Parathyroid adenoma (tissue), 2 donors: ENCODE measurements at regions not wholly inside any gene's neighbourhood (a gene's known extent, or its start where the extent isn't known, plus 50 kb on each side); places are given as distances from the start of the nearest gene placed in this dataset.

ENCODE experiments used
- H2AFZ ChIP-seq: fragments of 300-600 bp; sonication (generic); one replicate; pipeline ENCODE4 v1.7.0; 2017; ENCODE audit warnings: antibody characterized with exemption, mild to moderate bottlenecking
- H3K27ac ChIP-seq: fragments of 300-600 bp; sonication (generic); one replicate; pipeline ENCODE4 v1.7.0; 2017
- H3K27me3 ChIP-seq: fragments of 300-600 bp; sonication (generic); one replicate; pipeline ENCODE4 v1.7.0; 2017; ENCODE audit warnings: low read length; ENCODE audit not compliant: control insufficient read depth, insufficient read depth
- H3K36me3 ChIP-seq: fragments of 300-600 bp; sonication (generic); one replicate; pipeline ENCODE4 v1.7.0; 2017; ENCODE audit warnings: low read length; ENCODE audit not compliant: control insufficient read depth, insufficient read depth
- H3K4me1 ChIP-seq: fragments of 300-600 bp; sonication (generic); one replicate; pipeline ENCODE4 v1.7.0; 2017; ENCODE audit warnings: control low read depth
- H3K4me2 ChIP-seq: fragments of 300-600 bp; sonication (generic); one replicate; pipeline ENCODE4 v1.7.0; 2017; ENCODE audit warnings: low read length
- H3K4me3 ChIP-seq: fragments of 300-600 bp; sonication (generic); one replicate; pipeline ENCODE4 v1.7.0; 2017; ENCODE audit warnings: low read depth, low read length
- H3K79me2 ChIP-seq: fragments of 300-600 bp; sonication (generic); one replicate; pipeline ENCODE4 v1.7.0; 2017; ENCODE audit warnings: control low read depth
- H3K9ac ChIP-seq: fragments of 300-600 bp; sonication (generic); one replicate; pipeline ENCODE4 v1.7.0; 2017; ENCODE audit warnings: mild to moderate bottlenecking
- H3K9me3 ChIP-seq: fragments of 300-600 bp; sonication (generic); one replicate; pipeline ENCODE4 v1.7.0; 2017; ENCODE audit warnings: low read length; ENCODE audit not compliant: control insufficient read depth
- CTCF ChIP-seq: fragments of 300-600 bp; sonication (generic); IDR thresholded peaks from one replicate; pipeline ENCODE4 v1.7.0; 2017; ENCODE audit warnings: antibody characterized with exemption, mild to moderate bottlenecking
- donor health status: primary hyperparathyroidism.

- Histone ChIP-seq H3K36me3 (no peaks in the 10 kb centered on the region), H3K27me3 (no peaks in the 10 kb centered on the region), H3K79me2 (no peaks in the 10 kb centered on the region), H3K4me2 (no peak overlapping the region), H3K9me3 (no peaks in the 10 kb centered on the region), H3K4me3 (no peak overlapping the region), H3K9ac (no peak overlapping the region), H2AFZ (no peak overlapping the region), H3K4me1 (no peaks in the 10 kb centered on the region), H3K27ac (no peak overlapping the region)
- no peak for TF ChIP-seq CTCF
Measured at GRCh38 chr7:24368161-24368560, 84.2 kb downstream of the NPY start.

- Histone ChIP-seq H2AFZ (no peak overlapping the region), H3K9me3 (no peaks in the 10 kb centered on the region), H3K27me3 (no peaks in the 10 kb centered on the region), H3K4me2 (no peak overlapping the region), H3K4me1 (no peaks in the 10 kb centered on the region), H3K27ac (no peak overlapping the region), H3K36me3 (no peaks in the 10 kb centered on the region), H3K9ac (no peak overlapping the region), H3K4me3 (no peak overlapping the region), H3K79me2 (no peaks in the 10 kb centered on the region)
- TF ChIP-seq CTCF = no peak
Measured at GRCh38 chr7:24370541-24370940, 86.6 kb downstream of the NPY start.

- H3K9ac ChIP-seq = no peak overlapping the region
- TF ChIP-seq CTCF = no peak
- no peak overlapping the region for H3K4me2 ChIP-seq
- H3K36me3 ChIP-seq = no peaks in the 10 kb centered on the region
- H3K27me3 ChIP-seq = no peaks in the 10 kb centered on the region
- H3K27ac ChIP-seq = no peak overlapping the region
- H3K79me2 ChIP-seq = no peaks in the 10 kb centered on the region
- H3K4me3 ChIP-seq = no peak overlapping the region
- H3K4me1 ChIP-seq = no peaks in the 10 kb centered on the region
- H2AFZ ChIP-seq = no peak overlapping the region
- H3K9me3 ChIP-seq = no peaks in the 10 kb centered on the region
Measured at GRCh38 chr7:24372961-24373955, 89.3 kb downstream of the NPY start.

- Histone ChIP-seq H3K27me3 (no peaks in the 10 kb centered on the region), H3K36me3 (no peaks in the 10 kb centered on the region), H3K27ac (no peak overlapping the region), H2AFZ (no peak overlapping the region), H3K4me3 (no peak overlapping the region), H3K79me2 (no peaks in the 10 kb centered on the region), H3K9ac (no peak overlapping the region), H3K9me3 (no peaks in the 10 kb centered on the region), H3K4me1 (no peaks in the 10 kb centered on the region), H3K4me2 (no peak overlapping the region)
- no peak for TF ChIP-seq CTCF
Measured at GRCh38 chr7:24378871-24379616, 95.1 kb downstream of the NPY start.
